ENCODE measurements at regions not wholly inside any gene's neighbourhood (a gene's known extent, or its start where the extent isn't known, plus 50 kb on each side); places are given as distances from the start of the nearest gene placed in this dataset.

DNA sequence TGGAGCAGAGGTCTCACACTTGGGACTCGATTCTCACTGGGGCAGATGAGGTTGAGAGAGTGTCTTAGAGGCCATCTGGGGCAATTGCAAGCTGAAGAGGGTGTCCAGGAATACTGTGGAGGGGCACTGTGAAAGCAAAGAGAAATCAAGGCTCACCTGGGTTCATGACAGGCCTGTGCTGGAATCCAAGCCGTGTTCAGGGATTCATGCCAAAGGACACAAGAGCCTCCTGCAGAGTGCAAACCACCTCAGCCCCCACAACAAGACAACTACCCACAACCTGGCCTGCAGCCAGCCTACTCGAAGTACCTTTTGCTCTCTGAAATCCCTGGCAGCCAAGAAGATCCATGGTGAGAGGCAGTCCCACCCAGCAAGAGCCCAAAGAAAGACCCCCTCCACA is 2334.2 kb downstream of the TP53TG3F start:
- TF ChIP-seq, protein P1, sequence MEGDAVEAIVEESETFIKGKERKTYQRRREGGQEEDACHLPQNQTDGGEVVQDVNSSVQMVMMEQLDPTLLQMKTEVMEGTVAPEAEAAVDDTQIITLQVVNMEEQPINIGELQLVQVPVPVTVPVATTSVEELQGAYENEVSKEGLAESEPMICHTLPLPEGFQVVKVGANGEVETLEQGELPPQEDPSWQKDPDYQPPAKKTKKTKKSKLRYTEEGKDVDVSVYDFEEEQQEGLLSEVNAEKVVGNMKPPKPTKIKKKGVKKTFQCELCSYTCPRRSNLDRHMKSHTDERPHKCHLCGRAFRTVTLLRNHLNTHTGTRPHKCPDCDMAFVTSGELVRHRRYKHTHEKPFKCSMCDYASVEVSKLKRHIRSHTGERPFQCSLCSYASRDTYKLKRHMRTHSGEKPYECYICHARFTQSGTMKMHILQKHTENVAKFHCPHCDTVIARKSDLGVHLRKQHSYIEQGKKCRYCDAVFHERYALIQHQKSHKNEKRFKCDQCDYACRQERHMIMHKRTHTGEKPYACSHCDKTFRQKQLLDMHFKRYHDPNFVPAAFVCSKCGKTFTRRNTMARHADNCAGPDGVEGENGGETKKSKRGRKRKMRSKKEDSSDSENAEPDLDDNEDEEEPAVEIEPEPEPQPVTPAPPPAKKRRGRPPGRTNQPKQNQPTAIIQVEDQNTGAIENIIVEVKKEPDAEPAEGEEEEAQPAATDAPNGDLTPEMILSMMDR (IDR thresholded peaks at IDR 0.05), result no peak
- TF ChIP-seq ZFX (IDR thresholded peaks at IDR 0.05; ENCODE audit: borderline replicate concordance), result no peak
